CD4-positive, alpha-beta T cell treated with Interleukin-10 for 1 hour (primary cell): ENCODE measurements at regions not wholly inside any gene's neighbourhood (a gene's known extent, or its start where the extent isn't known, plus 50 kb on each side); places are given as distances from the start of the nearest gene placed in this dataset.
"Not testable (repeated sequence)": the region's sequence is repeated elsewhere in the genome, so short reads cannot be mapped to it uniquely, and the experiment has no call there.

Experiments used
- DNase-seq: peaks from one replicate; pipeline ENCODE4 v3.0.0-alpha.2; 2020

DNA sequence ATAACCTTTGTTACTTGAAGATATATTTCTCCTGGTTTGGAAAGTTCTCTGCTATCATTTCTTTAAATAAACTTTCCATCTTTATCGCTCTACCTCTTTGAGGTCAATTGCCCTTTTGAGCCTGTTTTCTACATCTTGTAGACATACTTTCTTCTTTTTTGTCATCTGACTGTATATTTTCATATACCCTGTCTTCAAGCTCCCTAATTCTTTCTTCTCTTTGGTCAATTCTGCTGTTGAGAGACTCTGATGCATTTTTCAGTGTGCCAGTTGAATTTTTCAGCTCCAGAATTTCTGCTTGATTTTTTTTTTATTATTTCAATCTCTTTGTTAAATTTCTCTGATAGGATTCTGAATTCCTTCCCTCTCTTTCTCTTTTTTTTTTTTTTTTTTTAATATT is 511.2 kb upstream of the GRAMD2B start:
- DNase-seq, result no peak

DNA sequence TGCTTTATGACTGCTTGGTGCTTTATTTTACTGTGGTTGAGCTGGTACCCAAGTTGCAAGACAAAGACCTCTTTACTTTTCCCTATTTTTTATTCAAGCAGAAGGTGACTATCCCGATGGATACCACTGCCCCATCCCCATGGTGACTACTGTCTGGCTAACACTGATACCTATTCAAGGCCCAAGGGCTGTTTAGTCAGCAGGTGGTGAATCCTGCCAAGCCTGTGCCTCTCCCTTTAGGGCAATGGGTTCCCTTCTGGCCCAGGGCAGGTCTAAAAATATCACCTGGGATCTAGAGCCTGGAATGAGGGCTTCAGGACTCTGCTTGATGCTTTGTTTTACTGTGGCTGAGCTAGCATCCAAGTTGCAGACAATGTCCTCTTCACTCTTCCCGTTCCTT is 510.0 kb upstream of the GRAMD2B start:
- DNase-seq, result no peak

DNA sequence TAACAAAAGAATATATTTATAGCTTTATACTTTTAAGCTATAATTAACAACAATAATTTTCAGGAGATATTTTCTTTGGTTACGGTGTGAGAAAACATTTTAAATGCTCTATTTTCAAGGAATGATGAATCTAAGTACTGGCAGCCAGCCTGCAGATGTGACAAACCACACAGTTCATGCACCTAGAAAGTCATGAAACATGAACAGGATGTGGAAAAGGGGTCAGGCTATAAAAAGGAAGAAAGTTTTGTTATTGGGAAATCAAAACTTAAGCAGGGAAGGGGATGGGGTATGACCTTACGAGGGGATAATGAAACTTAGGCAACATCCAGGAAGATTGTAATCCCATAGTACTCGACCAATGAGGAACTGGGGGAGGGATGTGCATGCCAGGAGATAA is 508.7 kb upstream of the GRAMD2B start:
- DNase-seq, result no peak

DNA sequence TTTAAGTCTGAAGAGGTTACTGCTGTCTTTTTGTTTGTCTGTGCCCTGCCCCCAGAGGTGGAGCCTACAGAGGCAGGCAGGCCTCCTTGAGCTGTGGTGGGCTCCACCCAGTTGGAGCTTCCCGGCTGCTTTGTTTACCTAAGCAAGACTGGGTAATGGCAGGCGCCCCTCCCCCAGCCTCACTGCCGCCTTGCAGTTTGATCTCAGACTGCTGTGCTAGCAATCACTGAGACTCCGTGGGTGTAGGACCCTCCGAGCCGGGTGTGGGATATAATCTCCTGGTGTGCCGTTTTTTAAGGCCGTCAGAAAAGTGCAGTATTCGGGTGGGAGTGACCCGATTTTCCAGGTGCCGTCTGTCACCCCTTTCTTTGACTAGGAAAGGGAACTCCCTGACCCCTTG is 499.3 kb upstream of the GRAMD2B start:
- DNase-seq, result not testable (repeated sequence)

DNA sequence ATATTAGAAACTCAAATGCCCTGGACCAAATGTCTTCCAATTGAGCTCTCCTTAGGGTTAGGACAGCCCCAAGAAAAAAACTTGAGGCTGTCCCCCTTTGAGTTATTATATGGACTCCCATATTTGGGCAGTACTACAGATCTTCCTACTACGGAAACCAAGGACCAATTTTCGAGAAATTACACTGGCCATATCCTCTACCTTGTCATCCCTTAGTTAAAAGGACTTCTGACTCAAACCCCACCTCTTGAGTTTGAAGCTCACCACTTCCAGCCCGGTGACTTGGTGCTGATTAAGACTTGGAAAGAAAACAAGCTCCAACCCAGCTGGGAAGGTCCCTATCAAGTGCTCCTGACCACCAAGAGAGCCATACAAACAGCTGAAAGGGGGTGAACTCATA is 497.0 kb upstream of the GRAMD2B start:
- no peak for DNase-seq

DNA sequence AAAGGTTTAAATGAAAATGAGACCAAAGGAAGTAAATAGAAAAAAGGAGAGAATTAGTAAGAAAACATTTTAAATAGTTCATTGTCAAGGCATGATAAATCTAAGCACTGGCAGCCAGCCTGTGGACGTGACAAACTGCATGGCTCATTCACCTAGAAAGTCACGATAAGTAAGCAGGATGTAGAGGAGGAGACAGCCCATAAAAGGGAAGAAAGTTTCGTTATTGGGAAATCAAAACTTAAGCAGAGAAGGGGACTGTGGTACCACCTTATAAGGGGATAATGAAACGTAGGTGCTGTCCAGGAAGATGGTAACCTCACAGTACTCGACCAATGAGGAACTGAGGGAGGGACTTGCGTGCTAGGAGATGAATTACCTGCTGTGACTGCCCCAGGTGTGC is 494.5 kb upstream of the GRAMD2B start:
- no peak for DNase-seq

DNA sequence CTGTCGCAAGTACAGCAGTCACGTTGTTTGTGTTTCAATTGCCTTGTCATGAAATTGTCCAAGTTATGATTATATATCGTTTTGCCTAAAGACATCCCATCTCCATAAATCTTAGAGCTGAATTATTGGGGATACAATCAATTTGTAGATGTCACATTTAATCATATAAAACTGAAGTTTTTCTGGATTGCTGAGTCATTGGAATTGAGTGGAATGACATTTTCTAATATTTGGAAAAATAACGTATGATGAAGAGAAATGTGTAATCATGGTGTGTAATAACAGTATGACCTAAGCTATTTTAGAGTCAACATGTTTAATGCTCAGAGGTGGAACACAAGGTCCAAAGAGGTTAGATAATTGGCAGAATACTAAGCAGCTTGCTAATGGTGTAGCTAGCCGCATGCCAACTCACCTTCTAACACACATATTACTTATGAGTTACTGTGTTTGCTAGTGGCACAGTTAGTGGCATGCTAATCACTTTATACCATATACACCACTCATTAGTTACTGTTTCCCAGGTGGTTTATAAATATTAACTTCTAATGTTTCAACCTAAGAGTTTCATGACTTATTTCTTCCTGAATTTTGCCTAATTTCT is 473.1 kb upstream of the GRAMD2B start:
- no peak for DNase-seq

DNA sequence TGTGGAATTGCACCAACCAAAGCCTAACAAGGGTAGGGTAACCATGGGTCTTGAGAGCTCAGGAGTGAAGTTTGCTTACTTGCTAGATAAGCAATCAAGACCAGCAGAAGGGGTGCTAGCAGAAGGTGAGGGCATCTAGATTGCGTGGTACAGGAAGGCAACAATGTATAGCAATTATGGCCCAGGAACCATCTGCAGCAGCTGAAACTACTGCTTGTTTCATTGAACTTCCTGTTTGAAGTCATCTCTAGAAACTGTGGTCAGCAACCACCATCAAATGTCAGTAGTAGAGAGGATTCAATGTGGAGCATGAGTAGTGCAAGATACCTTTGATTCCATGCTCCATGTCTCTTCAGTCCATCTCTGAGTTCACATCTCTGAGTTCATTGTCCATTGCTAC is 462.1 kb upstream of the GRAMD2B start:
- DNase-seq, result no peak

DNA sequence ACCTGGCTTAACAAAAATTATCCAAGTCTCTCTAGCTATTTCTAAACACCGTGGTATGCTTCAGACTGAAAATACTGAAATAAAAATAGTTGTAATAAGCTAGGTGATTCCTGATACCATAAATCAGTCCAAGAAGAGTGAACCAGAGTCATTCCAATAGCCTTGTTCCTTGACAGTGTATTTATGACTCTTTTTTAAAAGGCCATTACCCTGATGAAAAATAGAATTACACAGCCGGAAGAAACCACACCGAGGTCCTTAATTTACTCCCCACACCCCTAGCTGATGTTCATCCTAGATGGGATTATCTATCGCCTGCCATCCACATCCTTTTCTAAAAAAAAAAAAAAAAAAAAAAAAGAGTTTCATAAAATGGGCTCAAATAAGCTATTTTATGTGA is 457.6 kb upstream of the GRAMD2B start:
- DNase-seq, result no peak

DNA sequence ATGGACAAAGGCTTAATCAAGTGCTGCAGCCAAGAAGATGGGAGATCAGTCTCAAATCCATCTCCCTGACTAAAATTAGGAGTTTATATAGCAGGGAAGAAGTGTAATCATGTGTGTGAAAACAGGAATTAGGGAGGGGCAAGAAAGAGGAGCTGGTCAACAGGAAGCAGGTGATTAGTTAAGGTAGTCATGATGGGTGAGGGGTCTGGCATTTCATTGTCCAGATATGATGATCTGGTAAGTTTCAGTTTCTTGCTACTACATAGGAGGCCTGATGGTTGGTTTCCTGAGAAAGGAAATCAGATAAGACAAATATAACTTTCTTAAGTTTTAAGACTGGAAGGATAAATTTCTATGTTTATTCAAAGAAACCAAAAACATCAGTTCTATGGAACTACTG is 455.6 kb upstream of the GRAMD2B start:
- DNase-seq, result no peak

DNA sequence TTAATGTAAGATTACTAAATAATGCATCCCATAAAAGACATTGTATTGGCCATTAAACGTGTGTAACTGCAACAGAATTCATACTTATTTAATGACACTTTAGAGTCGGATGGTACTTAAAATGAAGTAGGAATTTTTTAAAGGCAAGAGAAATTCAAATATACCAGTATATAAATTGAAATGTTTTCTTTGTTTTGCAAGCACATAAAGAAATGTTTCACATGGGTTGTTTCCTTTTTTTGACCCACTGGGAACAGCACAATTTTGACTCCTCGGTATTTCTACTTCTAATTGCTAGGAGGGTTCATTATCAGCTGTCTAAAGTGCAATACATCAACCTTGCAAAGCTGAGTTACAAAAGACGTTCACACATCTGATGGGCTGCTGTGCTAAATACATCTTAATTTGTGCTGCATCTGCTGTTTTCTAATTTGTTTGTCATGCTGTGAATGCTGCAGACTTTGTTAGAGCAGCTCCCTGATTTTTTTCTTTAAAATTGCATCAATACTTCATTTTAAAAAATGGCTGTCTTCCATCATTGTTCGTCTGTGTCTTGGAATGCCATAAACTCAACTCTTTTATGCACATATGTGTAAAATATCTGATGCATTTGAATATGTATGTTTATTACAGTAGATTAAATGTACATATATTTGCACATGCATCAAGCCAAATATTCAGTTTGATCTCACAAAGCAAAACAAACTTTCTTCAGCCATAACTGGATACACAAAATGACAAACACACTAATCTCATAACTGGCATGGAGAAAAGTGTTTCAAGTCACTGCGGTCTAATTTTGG is 454.0 kb upstream of the GRAMD2B start:
- DNase-seq, result no peak

DNA sequence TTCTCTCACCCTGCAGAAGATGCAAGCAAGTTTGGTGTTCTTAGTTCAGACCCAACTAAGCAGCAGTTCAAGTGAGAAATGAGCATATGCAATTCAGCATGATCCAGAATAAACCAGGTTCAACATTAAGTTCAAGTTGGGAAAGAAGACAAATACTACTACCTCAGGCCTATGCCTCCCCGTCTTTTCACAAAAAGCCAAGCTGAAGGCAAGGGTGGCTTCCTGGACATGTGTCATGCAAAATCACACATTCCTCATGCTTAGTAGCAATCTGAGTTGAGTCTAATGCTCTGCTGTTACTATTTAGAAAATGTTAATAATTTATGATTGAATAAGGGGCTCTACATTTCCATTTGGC is 453.4 kb upstream of the GRAMD2B start:
- DNase-seq, result no peak

DNA sequence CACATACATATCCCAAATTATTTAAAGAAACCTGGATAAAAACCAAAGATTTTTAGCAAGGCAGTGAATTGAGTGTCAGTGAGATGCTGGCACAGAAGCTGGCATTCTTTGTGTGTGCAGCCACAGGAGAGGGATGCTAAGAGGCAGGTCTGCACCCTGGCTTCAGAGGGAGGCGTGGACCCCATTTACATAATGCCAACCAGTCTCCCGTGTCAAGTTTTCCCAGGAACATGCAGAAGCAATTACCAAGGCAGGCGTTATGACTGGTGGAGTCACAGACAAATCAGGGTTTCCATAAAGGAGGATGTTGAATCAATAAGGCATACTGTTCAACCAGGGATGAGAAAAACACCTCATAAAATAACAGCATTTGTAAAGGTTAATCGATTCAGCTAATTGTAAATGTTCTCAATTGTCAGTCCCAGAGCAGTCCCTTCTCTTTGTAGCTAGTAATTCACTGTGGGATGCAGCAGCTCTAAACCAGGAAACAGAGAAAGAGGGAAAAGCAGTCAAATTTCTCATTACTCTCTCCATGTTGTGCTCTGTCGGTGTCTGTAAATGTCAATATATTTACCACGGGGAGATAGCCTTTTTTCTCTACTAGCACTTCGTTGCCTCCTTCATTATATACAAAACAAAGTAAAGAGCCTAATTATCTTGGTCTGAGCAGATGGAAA is 452.4 kb upstream of the GRAMD2B start:
- DNase-seq, result no peak

DNA sequence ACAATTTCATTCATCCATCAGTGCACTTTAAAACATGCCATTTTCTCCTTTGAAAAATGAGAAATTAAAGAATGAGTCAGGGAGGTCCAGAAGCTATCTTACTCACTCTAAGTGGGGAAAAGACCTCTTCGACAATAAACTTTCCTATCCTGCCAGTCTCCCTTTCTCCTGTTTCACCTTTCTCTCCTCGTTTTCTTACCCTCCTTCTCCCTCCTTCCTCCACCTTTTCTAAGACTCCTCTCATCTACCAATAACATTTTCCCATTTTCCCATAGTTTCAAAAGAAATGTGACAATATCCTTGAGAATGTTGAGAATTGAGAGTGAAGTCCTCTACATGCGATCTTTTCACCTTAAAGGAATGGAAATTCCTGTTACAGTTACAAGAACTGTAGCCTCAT is 450.5 kb upstream of the GRAMD2B start:
- no peak for DNase-seq

DNA sequence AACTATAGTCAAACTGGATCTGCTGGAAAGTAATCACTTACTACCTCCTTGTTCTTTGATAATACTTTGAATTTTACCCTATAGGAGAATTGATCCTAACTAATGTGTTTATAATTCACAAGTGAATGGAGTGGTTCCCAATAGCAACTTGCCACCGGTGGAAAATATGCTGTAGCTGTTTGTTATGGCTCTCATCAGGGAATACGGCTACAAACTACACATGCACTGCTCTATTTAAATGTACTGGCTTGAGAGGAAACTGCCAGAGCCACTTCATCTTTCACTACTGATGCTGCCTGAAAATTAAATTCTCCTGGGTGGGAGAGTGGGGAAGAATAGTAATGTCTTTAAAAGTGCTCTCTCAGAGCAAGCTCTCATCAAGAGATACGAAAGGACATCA is 448.5 kb upstream of the GRAMD2B start:
- no peak for DNase-seq

DNA sequence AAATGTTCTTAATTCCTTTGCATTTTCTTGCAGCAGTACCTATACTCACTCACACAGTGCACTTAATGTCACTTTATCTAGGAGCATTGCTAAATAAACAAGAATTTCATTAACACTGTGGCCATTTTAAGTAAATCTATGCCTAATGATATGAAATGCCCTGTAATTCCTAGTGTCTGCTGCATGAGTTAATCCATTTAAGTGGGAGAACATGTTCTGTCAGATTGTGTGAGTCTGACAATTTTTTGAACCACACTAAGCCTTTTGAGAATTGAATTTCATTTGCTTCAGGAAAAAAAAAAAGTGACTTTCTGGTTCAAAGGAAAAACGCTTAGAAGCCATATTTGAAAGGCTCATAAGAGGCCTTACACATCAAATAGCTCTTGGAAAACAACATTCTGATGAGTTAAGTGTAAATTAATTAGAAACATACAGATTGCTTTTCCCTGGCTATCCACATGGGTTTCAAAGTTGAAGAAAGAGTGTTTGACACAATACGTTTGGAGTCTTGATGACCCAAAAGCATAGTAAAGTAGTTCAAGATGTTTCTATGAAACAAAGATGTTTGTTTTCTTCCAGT is 446.7 kb upstream of the GRAMD2B start:
- DNase-seq, result no peak

DNA sequence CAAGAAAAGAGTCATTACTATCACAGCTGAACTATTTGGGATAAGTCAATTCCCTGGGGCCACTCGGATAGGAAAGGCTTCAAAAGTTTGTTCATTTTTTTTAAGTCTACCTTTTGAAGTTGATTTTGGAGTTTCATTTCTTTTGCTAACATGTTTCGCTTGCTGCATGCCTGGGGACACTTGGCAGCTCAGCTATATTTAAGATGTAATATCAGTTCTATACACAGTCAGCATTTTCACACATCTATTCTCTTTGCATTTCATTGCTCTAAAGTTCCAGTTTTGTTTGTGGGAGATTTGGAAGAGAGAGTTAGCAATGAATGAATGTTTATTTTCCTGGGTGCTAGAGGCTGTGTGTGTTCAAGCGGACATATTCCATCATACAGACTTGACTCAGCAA is 445.2 kb upstream of the GRAMD2B start:
- DNase-seq, result no peak

DNA sequence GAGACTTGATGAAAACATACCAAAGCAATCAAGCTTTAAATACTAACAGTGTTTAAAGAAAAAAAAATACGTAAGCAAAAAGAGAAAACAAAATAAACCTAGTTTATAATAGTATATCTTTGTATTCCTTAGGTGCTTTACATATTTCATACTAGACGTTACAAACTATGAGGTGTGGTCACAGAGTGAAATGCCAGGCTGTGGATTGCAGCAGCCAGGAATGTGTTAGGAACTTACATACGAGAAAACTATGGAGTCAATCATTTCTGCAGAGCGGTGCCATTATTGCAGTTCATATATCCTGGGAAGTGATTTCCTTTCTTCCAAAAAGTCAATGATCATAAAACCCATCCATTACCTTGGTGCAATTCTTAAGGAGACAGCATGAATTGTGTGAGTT is 443.6 kb upstream of the GRAMD2B start:
- no peak for DNase-seq

DNA sequence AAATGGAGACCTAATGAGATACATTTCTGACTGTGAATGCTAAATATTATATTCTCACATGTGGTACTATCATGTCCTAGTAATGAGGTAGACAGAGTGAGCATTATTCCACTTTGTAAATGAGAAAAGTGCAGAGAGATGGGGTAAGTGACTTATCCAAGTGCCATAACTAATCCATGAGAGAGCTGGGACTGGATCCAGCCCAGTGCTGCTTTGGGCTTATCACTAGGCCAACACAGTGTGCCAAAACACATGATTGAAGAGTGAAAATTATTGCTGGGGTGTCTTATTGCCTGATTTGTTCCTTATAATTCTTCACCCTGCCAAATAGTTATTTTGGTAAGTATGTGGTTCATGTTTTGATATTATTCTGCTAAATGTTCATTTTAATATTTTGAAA is 442.2 kb upstream of the GRAMD2B start:
- no peak for DNase-seq

DNA sequence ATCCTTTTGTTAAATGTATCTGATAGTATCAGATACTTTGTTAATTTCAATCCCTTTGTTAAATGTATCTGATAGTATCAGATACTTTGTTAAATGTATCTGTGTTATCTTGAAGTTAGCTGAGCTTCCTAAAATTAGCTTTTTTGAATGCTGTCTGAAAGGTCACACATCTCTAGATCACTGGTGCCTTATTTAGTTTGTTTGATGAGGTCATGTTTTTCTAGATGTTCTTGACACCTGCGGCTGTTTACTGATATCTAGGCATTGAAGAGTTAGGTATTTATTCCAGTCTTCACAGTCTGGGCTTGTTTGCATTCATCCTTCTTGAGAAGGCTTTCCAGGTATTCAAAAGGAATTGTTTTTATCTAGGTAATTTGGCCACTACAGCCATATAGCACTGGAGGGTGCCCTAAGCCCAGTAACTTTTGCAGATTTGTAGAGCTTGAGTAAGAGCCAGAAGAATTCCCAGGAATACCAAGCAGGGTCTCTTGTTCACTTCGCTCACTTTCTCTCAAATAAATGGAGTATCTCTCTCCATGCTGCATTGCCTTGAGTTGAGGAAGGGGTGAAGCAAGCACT is 435.4 kb upstream of the GRAMD2B start:
- DNase-seq, result no peak

DNA sequence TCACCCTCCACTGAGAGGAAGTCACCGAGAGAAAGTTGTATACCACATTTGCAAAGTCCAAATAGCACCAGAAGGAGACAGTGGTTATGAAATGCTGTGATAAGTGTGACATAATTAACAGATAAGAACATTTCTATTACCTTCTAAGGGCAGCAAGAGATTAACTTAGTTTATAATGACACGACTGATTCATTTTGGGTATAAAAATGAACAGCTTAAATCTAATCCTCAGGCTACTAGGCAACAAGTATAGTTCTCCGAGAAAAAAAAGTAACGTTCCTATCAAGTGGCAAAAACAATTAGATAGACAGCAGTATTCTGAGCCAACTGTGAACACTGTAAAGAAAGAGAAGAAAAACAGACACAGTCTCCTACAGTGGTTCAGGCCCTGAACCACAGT is 431.2 kb upstream of the GRAMD2B start:
- no peak for DNase-seq

DNA sequence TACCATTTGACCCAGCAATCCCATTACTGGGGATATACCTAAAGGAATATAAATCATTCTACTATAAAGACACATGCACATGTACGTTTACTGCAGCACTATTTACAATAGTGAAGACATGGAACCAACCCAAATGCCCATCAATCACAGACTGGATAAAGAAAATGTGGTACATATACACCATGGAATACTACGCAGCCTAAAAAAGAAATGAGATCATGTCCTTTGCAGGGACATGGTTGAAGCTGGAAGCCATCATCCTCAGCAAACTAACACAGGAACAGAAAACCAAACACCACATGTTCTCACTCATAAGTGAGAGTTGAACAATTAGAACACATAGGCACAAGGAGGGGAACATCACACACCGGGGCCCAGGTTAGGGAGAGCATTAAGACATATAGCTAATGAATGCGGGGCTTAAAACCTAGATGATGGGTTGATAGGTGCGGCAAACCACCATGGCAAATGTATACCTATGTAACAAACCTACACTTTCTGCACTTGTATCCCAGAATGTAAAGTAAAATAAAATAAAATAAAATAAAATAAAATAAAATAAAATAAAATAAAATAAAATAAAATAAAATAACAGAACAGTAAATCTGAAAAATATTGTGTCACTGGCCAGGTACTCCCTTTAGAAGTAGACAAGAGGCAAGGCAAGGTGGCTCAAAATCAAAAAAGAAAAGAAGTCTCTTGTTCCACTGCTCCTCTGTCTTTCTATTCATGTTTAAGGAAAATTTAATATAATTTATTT is 423.8 kb upstream of the GRAMD2B start:
- not testable (repeated sequence) for DNase-seq

DNA sequence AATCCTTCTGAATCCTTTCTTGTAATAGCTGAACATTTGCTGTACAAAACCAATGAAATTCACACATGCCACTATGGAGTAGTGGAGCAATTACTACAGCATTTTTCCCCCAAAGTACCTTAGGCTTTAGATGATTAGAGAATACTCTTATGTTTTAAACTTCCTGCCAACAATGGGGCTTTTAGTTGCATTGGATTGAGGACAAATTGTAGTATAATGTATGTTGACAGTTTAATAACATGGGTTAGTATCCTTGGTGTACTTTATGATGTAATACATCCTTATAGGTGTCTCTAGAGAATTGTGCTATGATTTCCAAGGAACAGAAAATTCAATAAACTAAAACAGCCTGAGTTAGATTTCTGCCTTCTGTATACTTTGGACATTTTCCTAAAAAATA is 422.7 kb upstream of the GRAMD2B start:
- DNase-seq, result no peak
